Kidney epithelial cell (primary cell): ENCODE measurements at regions not wholly inside any gene's neighbourhood (a gene's known extent, or its start where the extent isn't known, plus 50 kb on each side); places are given as distances from the start of the nearest gene placed in this dataset.

Experiments used
- DNase-seq: peaks from one replicate; pipeline ENCODE4 v3.0.0-alpha.2; 2010; ENCODE audit warnings: low read depth
- H3K27me3 ChIP-seq: 2 replicates; pipeline ENCODE4 v1.6.0; 2011; ENCODE audit warnings: low read length; ENCODE audit not compliant: control insufficient read depth, insufficient read depth
- H3K36me3 ChIP-seq: 2 replicates; pipeline ENCODE4 v1.5.1; 2011; ENCODE audit warnings: low read length; ENCODE audit not compliant: control insufficient read depth, insufficient read depth
- H3K4me3 ChIP-seq: 2 replicates; pipeline ENCODE4 v1.5.1; 2011; ENCODE audit warnings: low read depth, mild to moderate bottlenecking, control low read depth, low read length
- TF ChIP-seq, protein P1 (sequence below): IDR thresholded peaks from 2 replicates; pipeline ENCODE4 v1.5.1; 2011; ENCODE audit warnings: mild to moderate bottlenecking, moderate library complexity, low read length, control low read depth, inconsistent platforms; ENCODE audit not compliant: insufficient read depth, poor library complexity, severe bottlenecking

DNA sequence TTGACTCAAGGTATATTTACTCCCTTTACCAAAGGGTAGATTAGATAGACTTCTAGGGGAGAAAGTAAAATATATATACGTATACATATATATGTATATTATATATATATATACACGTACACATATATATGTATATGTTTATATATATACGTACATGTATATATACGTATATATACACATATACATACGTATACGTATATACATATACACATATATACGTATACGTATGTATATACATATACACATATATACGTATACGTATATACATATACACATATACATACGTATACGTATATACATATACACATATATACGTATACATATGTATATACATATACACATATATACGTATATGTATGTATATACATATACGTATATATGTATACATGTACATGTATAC, 430.5 kb upstream of the ANO3 start:
- DNase-seq: no peak
- TF ChIP-seq, protein P1, sequence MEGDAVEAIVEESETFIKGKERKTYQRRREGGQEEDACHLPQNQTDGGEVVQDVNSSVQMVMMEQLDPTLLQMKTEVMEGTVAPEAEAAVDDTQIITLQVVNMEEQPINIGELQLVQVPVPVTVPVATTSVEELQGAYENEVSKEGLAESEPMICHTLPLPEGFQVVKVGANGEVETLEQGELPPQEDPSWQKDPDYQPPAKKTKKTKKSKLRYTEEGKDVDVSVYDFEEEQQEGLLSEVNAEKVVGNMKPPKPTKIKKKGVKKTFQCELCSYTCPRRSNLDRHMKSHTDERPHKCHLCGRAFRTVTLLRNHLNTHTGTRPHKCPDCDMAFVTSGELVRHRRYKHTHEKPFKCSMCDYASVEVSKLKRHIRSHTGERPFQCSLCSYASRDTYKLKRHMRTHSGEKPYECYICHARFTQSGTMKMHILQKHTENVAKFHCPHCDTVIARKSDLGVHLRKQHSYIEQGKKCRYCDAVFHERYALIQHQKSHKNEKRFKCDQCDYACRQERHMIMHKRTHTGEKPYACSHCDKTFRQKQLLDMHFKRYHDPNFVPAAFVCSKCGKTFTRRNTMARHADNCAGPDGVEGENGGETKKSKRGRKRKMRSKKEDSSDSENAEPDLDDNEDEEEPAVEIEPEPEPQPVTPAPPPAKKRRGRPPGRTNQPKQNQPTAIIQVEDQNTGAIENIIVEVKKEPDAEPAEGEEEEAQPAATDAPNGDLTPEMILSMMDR: no peak
- Histone ChIP-seq H3K36me3 (no peaks in the 10 kb centered on the region), H3K27me3 (no peaks in the 10 kb centered on the region), H3K4me3 (no peak overlapping the region)

DNA sequence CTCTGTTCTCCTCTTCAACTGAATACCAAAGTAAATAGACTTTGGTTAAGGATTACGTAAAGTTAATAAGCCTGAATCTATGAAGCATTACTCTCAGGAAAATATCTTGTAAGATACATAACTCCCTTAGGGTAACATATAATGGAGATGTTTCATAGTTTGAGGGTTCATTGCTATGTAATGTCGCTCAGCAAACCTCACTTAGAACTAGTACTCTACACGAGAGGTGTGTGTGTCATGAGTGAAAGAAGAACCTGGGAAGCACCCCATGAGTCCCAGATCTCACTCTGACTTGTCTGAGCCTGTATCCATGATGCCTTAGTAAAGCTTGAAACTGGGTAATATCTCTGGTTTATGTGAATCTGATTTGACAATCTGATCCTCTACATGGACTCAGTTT, 429.5 kb upstream of the ANO3 start:
- no peak overlapping the region for H3K4me3 ChIP-seq
- H3K27me3 ChIP-seq: no peaks in the 10 kb centered on the region
- no peak for DNase-seq
- no peaks in the 10 kb centered on the region for H3K36me3 ChIP-seq
- TF ChIP-seq, protein P1: no peak

DNA sequence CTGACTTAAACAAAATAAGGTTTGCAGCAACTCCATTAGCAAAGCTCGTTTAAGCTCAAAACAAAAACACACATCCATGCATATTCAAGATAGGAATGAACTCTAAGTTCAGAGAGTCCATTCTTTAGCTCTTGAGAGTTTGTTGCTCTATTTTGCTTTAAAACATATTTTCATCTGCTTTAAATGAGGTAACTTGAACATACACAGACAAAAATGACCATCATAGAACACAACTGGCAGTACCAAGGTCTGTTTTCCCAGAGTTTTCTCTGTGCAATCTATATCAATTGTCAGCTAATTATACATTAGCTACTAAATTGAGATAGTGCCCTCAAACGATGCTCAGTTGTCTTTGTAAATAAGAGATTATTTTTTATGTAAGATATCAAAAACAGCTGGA, 423.2 kb upstream of the ANO3 start:
- Histone ChIP-seq H3K36me3 (no peaks in the 10 kb centered on the region), H3K27me3 (no peaks in the 10 kb centered on the region), H3K4me3 (no peak overlapping the region)
- no peak for DNase-seq
- TF ChIP-seq, protein P1: no peak

DNA sequence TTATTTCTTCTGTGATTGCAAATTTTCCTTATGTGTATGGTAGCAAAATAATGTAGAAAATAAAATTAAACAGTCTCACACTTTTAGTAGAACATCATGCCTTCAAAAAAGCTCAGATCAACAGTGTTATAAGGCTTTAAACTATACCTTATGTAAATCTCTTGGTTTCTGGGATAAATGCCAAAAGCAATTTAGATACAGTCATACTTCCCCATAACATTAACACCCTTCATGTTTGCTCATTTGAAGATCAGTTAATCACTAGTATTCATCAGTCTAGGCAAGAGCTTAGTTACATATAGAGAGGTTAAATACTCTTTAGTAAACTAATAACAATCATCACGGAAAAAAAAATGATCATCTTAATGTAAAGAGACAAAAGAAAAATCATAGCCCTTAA, 421.8 kb upstream of the ANO3 start:
- H3K36me3 ChIP-seq: no peaks in the 10 kb centered on the region
- H3K4me3 ChIP-seq: no peak overlapping the region
- no peaks in the 10 kb centered on the region for H3K27me3 ChIP-seq
- DNase-seq: no peak
- TF ChIP-seq, protein P1: no peak

DNA sequence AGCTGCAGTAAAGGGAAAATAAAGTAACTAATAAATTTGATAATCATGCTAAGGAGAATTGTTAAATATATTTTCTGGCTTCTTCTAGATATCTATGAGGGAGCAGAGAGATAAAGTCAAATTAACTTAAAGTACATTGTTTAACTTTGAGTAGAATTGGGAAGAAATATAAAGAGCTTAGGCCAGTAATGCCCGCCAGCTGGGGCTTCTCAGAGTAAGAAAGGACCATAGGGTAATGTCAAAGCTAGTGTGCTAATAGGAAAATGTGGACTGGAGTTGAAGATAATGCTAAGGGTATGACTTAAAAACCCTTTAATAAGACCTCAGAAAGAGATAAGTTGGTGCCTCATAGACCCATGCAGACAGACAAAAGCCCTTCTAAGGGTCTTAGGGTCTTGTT, 411.6 kb upstream of the ANO3 start:
- TF ChIP-seq, protein P1: no peak
- no peak for DNase-seq

DNA sequence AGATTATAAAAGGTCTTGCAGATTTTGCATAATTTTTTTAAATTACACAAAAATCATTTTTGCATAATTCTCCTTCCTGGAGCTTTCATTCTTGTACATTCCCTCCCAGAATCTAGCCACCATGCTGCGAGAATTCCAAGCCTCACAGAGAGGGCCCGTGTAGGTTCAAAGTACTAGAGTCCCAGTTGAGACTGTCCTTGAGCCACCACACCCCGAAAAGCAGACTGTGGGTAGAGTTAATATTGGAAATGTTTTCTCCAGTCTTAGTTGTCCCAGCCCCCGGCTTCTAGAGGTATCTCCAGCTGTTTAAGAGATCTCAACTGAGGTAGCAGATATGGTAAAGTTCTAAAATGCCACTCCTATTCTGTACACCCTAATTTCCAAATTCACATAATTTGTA, 407.3 kb upstream of the ANO3 start:
- DNase-seq: no peak
- no peaks in the 10 kb centered on the region for H3K27me3 ChIP-seq
- TF ChIP-seq, protein P1: no peak

More for the DNA sequence above, 411.6 kb upstream of the ANO3 start:
- Histone ChIP-seq H3K27me3 (no peaks in the 10 kb centered on the region), H3K4me3 (no peak overlapping the region), H3K36me3 (no peaks in the 10 kb centered on the region)

More for the DNA sequence above, 407.3 kb upstream of the ANO3 start:
- no peaks in the 10 kb centered on the region for H3K36me3 ChIP-seq
- H3K4me3 ChIP-seq: no peak overlapping the region
